GM19099 (cell line): ENCODE measurements at regions not wholly inside any gene's neighbourhood (a gene's known extent, or its start where the extent isn't known, plus 50 kb on each side); places are given as distances from the start of the nearest gene placed in this dataset.

ENCODE experiments used
- POLR2A ChIP-seq: IDR thresholded peaks from 3 replicates; pipeline ENCODE4 v1.6.1; 2011; ENCODE audit warnings: low read depth; ENCODE audit not compliant: insufficient read length; ENCODE audit errors: extremely low read depth

DNA sequence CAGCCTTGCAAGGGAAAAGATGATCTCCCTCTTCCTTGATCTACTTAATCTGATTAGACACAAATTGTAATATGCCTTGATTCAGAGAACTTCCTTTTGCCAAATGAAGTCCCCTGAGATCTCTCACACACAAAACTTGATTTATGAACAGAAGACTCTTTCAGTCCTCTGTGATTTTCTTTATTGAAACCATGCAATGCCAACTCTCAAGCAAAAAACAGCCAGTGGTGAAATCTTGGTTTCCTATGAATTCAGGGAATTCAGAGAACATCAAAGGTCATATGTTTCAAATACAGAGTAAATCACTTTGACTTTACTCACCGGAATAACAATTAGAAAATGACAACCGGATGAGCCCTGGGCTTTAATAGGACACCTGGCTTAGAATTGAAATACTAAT is 211.7 kb downstream of the ABHD5 start:
- TF ChIP-seq POLR2A = no peak

DNA sequence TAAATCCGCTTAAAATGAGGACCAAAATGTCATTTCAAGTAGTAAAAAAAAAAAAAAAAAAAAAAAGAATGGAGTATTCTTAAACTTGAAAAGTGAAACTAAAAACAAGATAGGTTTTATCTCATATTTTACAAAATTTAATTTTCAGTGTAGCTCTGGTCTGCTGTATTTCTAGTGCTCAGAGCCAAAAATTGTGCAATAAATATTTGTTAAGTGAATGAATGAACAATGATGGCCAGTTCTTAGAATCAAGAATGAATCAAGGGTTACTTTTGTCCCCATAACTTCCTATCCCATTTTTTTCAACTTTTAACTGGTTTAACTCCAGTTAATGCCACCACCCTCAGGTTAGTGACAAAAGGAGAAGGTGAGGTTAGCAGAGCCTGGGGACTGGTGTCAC is 214.4 kb downstream of the ABHD5 start:
- no peak for TF ChIP-seq POLR2A

DNA sequence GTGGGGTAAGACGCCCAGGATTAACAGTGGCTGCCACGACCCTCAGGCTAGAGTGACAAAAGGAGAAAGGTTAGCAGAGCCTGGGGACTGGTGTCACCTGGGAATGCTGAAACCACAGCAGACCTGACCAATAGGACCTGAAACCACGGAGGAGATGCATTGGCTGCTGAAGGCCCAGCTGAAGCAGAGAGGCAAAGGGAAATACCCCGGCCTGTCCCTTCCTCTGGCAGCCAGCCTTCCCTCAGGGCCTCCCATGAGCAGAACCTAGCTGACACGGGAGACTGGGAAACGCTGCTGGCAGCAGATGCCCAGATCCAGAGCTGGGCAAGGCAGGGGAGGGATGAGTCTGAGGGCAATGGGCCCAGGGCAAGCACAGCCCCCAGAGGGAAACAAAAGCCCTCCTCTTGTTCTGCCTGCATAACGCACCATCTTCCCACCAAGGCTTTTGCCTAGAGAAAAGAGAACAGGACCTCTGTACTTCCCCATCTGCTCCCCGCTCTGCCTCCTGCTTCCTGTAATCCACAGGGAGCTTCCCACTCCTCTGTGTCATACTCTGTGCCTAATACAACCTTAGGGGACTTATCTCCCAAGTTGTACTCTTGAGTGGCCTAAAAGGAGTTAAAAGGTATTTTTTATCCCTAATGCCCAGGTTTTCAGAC is 216.2 kb downstream of the ABHD5 start:
- TF ChIP-seq POLR2A = no peak

DNA sequence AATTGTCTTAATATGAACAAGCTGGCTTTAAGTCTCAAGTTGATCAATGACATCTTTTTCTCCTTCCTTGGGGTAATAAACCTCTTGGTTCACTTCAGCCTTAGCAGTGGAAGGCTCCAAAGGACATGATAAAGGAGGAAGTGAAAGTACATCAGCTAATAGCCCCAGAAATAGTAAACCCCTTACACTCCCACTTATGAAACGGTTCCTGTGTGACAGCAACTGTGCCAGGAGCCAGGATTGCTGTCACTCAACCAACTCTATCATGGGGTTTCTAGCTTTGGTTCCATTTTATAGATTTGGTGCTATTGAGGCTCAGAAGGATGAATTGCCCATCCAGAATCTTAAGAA is 216.7 kb downstream of the ABHD5 start:
- no peak for TF ChIP-seq POLR2A

DNA sequence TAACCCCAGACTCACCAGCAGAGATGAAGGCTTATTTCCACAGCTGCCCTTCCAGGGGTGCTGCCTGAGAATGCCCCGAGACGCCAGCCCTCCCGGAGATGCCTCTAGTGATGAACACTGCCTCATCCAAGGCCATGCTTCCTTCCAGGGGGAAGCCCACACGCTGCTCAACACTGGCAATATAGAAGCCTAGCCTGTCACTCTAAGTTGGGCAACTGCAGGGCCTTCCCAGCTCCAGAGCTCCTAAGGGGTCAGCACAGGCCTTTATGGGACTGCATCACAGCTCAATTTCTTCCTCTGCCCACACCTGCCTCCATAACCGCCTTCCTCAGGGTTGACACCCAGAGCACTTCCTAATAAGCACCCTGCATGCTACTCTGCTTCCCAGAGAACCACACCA is 217.7 kb downstream of the ABHD5 start:
- TF ChIP-seq POLR2A = no peak

DNA sequence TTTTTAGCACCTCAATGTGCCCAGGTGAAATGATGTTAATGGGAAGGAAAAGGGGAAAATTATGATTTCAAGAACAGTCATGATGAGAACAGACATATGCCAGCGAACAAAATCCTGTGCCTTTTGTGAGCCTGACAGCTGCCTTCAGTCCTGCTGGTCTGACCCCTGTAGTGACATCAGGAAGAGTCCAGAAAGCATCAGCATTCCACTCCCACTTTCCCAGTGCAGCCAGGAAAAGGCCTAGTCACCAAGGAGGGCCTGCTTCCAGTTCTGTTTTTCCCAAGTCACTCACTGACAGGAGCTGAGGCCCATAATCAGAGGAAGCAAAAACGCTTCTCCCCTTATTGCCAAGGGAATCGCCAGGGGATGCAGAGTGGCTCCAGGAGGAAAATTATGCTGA is 218.4 kb downstream of the ABHD5 start:
- TF ChIP-seq POLR2A = no peak

DNA sequence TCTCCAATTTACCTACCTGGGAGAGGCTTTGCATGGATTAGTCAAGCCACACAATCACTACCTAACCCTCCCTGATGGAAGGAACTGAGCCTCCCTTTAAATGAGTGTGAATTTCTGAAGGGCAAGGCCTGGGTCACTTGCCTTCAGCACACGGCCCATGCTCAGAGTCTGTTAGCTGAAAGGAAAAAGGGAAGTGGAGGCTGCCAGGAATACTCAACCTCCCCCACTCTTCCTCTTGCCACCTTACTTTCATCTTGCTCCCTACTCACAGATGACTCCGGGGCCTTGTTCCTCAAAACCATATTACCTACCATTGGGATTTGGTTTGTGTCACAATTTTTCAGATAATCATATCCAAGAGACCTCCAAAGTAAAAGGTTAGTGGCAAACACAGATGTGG is 220.0 kb downstream of the ABHD5 start:
- TF ChIP-seq POLR2A = no peak

DNA sequence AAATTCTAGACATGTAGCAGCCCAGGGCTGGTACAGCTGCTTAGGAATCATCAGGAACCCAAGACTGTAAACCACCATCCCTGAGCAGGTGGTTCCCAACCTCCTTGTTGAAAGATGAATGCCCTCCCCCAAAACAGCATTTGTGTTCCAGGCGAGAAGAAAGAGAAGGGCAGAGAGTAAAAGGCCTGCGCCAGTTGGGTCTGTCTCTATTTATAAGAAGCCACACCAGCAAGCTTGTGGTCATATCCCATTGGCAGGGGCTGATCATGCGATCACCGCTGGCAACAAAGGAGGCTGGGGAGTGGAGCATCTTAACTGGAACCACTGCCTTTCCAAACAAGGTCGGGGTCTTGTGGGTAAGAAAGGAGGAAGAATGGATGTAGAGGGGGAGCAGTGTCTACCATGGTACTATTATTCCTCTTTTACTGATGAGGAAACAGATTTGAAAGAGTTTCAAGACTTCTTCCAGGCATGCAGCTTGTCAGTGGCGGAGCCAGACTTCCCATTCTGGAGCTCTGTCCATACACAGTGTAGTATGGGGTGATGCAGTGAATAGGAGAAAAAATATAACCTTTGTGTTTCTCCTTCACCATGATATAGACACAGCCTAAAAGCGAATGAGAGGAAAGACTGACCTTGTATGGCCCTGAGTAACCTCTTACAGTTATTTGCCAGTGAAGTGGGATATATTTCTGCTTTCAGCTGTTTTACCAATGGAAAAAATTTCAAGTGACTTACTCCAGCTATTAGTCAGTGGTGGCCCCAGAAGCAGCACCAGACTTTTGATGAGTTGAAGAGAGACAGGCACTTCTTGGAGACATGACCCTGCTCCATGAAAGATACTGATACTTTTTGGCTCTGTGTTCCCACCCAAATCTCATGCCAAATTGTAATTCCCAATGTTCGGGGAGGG is 222.6 kb downstream of the ABHD5 start:
- no peak for TF ChIP-seq POLR2A

DNA sequence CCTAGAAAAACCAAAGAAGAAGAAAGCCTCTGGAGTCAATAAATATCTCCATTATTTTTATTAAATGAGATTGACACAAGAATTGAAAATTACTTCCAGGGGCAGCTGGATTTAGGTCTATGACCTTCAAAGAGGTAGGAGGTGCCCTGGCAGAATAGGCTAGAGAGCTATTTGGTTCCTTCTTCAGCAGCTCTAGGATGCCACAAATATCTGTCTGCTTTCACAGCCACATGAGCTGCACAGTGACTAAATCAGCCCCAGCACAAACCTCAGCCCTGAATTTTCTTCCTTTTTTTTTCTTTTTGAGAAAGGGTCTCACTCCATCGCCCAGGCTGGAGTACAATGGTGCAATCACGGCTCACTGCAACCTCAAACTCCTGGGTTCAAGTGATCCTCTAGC is 223.5 kb downstream of the ABHD5 start:
- TF ChIP-seq POLR2A = no peak

DNA sequence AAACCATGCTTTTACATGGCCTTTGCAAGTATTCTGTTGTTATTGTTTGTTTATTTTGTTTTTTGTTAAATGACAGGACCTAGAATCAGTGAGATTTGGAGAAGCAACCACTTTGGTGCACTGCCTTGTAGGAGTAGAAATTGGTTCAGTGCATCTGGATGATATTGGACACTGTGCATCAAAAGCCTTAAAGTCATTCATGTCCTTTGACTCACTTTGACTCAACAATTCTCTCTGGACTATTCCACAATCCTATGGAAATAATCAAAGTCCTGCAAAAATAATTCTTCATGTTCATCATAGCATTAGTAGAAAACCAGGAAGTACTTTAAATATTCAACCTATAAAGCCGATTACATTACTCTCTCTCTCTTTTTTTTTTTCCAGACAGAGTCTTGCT is 224.8 kb downstream of the ABHD5 start:
- TF ChIP-seq POLR2A = no peak

DNA sequence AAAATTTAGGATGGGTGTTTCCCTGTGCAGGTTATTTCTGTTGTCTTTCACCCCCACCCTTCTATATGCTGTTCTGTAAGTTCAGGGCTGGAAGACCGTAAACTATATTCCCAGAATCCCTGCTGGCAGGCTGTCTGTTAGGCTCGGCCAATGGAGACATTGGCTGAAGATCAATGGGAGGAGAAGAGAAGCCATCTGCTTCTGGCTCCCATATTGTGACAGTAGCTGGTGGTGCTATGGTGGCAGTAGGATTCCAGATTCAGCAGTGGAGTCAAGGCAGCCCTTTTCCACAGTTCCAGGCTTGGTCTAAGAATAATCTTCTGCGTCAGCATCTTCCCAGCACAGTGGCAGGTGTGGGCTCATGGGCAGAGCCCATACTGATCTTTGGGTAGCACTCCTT is 226.6 kb downstream of the ABHD5 start:
- TF ChIP-seq POLR2A = no peak

DNA sequence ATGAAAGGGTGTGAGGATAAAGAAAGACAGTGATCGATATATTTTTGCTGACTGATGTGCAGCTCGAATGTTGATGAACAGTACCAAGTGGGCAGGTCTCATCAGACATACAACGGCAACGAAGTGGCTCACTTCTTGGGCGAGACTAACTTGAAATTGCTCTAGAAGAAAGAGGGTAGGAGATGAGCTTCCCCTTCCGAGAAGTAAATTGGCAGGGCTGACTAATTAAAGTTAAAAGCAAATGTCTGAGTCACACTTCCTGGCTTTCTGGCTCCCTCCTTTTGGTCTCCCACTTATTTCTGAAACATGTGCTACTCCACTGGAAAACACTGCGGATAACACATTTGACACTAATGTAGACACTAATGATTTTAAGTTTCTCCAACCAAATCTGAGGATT is 228.3 kb downstream of the ABHD5 start:
- TF ChIP-seq POLR2A = no peak

DNA sequence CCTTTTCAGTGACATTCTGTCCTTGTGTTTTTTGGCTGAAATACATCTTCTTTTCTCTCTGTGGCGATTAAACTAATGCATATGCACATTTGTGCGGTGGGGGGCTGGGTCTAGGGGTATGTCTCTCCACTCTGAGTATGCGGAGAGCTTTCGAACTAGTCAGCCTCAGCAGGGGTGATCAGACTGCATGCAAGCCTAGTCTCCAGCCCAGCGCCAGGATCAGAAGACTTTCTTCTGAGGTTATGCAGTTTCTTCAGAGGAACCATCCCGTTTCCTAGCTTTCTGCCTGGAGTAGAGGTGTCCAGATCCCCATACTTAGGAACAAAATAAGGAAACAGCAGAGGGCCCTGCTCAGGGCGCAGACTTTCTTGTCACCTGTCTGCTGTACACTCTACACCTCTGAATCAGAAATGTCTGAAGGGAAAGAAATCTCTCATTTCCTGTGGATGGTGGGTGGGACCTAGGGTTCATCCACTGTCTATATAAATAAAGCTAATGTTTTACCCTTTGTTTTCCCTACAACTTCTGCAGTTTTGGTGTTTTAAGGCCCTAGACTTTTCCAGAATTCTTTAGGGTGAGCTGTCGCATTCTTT is 230.4 kb downstream of the ABHD5 start:
- no peak for TF ChIP-seq POLR2A

DNA sequence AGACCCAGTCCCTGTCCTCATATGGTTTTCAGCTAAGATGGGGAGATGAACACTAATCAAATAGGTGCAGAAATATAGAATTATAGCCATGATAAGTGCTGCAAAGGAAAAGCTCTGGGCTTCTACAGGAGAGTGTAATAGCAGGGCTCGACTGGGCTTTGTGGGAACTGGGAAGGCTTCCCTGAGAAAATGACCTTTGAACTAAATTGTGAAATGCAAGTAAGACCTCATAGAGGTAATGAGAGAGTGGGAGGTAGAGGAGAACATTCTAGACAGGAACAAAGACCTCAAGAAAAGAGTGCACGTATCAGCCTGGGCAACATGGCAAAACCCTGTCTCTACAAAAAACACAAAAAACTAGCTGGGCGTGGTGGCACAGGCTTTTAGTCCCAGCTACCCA is 231.6 kb downstream of the ABHD5 start:
- TF ChIP-seq POLR2A = no peak

DNA sequence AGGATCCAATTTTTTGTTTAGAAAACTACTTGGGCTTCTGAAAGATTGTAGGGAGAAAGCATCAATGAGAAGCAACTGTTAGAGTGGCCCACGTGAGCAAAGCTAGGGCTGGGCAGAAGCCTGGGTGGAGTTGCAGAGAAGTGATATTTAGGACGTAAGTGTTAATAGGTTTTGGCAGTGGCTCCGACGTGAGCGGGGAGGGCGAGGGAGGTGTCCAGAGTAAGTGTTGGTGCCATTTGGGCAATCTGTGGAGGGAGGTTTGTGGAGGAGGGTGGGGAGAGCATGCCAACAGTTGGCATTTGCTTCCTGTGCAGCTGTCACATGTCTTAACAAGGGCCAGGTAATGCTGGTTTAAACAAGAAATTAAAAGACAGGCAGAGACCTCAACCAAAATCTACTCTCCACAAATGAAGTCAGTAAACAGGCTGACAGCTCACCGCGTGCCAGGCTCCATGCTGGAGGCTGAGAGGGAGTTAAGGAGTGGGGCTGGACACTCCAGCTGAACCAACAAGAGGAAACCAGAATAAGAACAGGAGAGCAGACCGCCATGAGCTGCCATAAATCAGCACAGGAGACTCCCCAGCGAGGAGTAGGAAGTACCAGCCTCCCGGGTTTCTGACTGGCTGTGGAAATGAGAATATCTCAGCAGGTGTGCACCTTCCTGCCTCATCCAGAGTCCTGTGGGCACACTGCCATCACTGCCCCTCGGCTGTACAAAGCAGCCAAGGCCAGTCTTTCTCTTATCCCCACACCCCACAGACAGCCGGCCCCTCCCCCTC is 232.6 kb downstream of the ABHD5 start:
- no peak for TF ChIP-seq POLR2A
